HCT116 (cell line): ENCODE measurements at regions not wholly inside any gene's neighbourhood (a gene's known extent, or its start where the extent isn't known, plus 50 kb on each side); places are given as distances from the start of the nearest gene placed in this dataset.

Experiments
- ATAC-seq: fragments of 200-7000 bp; cut with Tn5 transposase; 2 replicates; pipeline ENCODE4 v1.9.1; 2020; ENCODE audit warnings: mild to moderate bottlenecking, moderate library complexity
- BruUV-seq: library from RNA; stranded (reverse); fragments of 400-500 nt; replicated peaks from 2 replicates; lab custom pipeline; 2021; lab: Mats Ljungman, UMichigan
- CTCF ChIA-PET: fragments of 300-600 bp; sonication (Branson Sonifier 250); formaldehyde crosslinking; loops from one replicate; lab custom pipeline; 2021; ENCODE audit warnings: antibody characterized with exemption; lab: Charles Lee
- POLR2A ChIA-PET: fragments of 300-600, 350-600 bp; sonication (Branson Sonifier 250); formaldehyde crosslinking; loops from one replicate; lab custom pipeline; 2021; ENCODE audit warnings: antibody characterized with exemption; lab: Charles Lee
- RAD21 ChIA-PET, 2 experiments: fragments of 300-600 bp; sonication (Branson Sonifier 250); formaldehyde crosslinking; loops; one replicate each; lab custom pipeline; 2023; ENCODE audit warnings: low total read pairs in 2 of 2; ENCODE audit not compliant: uncharacterized antibody in 2 of 2, unreplicated experiment in 2 of 2, low non-redundant PET in 1 of 2; lab: Charles Lee
- DNase-seq: peaks from one replicate; pipeline ENCODE4 v3.0.0-alpha.2; 2010; ENCODE audit warnings: low read depth, low spot score
- H2AFZ ChIP-seq: fragments of 200-600 bp; shearing (Covaris generic), sonication (generic); 2 replicates; pipeline ENCODE4 v1.6.1; 2017; ENCODE audit warnings: low read depth, mixed run types, mixed read lengths, antibody characterized with exemption, low read length; ENCODE audit not compliant: poor library complexity, severe bottlenecking
- H3K27ac ChIP-seq: 2 replicates; pipeline ENCODE4 v1.5.1; 2012; ENCODE audit warnings: low read depth, low read length
- H3K27me3 ChIP-seq: fragments of 200-600 bp; sonication (generic); 2 replicates; pipeline ENCODE4 v1.6.1; 2016; ENCODE audit warnings: mixed run types, low read length, mixed read lengths; ENCODE audit not compliant: insufficient read depth
- H3K36me3 ChIP-seq, 2 experiments: fragments of 200-500 bp in 1 of 2; fragments of 200-600 bp in 1 of 2; sonication (Bioruptor generic) in 1 of 2; sonication (generic) in 1 of 2; 2 replicates each; pipeline versions ENCODE4 v1.5.1 to v1.6.1; 2014 to 2016; ENCODE audit warnings: low read length in 2 of 2, inconsistent platforms in 1 of 2, mixed read lengths in 1 of 2, mixed run types in 1 of 2; ENCODE audit not compliant: insufficient read depth in 2 of 2, control insufficient read depth in 1 of 2
- H3K4me1 ChIP-seq, 2 experiments: fragments of 200-600 bp in 1 of 2; sonication (generic) in 1 of 2; 2 replicates each; pipeline versions ENCODE4 v1.5.1 to v1.6.1; 2012 to 2017; ENCODE audit warnings: low read length in 2 of 2, inconsistent platforms in 1 of 2, mild to moderate bottlenecking in 1 of 2, mixed read lengths in 1 of 2, mixed run types in 1 of 2, moderate library complexity in 1 of 2; ENCODE audit not compliant: insufficient read depth in 2 of 2, control insufficient read depth in 1 of 2
- H3K4me2 ChIP-seq: fragments of 200-600 bp; sonication (generic); 2 replicates; pipeline ENCODE4 v1.6.1; 2017; ENCODE audit warnings: mixed run types, low read length, mixed read lengths
- H3K4me3 ChIP-seq, 2 experiments: fragments of 200-600 bp in 1 of 2; sonication (generic) in 1 of 2; replicated peaks in 1 of 2; 2 replicates each; pipeline ENCODE4 v1.5.1; 2011 to 2016; ENCODE audit warnings: low read length in 2 of 2, control low read depth in 1 of 2, low read depth in 1 of 2, mild to moderate bottlenecking in 1 of 2, mixed read lengths in 1 of 2, mixed run types in 1 of 2
- H3K79me2 ChIP-seq: fragments of 200-600 bp; sonication (generic); 2 replicates; pipeline ENCODE4 v1.6.1; 2017; ENCODE audit warnings: mild to moderate bottlenecking, mixed run types, low read length, moderate library complexity, mixed read lengths; ENCODE audit not compliant: insufficient read depth
- H3K9ac ChIP-seq: fragments of 200-600 bp; sonication (generic); 2 replicates; pipeline ENCODE4 v1.6.1; 2016; ENCODE audit warnings: low read length, mixed read lengths
- H3K9me2 ChIP-seq: fragments of 200-600 bp; sonication (generic), shearing (Covaris generic); 2 replicates; pipeline ENCODE4 v1.6.1; 2017; ENCODE audit warnings: mixed run types, mild to moderate bottlenecking, moderate library complexity; ENCODE audit not compliant: insufficient read depth
- H3K9me3 ChIP-seq, 2 experiments: fragments of 200-500 bp in 1 of 2; fragments of 200-600 bp in 1 of 2; sonication (Bioruptor generic) in 1 of 2; sonication (generic) in 1 of 2; 2 replicates each; pipeline ENCODE4 v1.6.1; 2014 to 2017; ENCODE audit warnings: low read length in 2 of 2, mixed read lengths in 2 of 2, inconsistent platforms in 1 of 2, low read depth in 1 of 2, mild to moderate bottlenecking in 1 of 2, mixed run types in 1 of 2, moderate library complexity in 1 of 2; ENCODE audit not compliant: control insufficient read depth in 1 of 2, insufficient read depth in 1 of 2
- H4K20me1 ChIP-seq: fragments of 200-600 bp; sonication (generic), shearing (Covaris generic); 2 replicates; pipeline ENCODE4 v1.6.1; 2017; ENCODE audit warnings: mixed run types, mild to moderate bottlenecking, moderate library complexity; ENCODE audit not compliant: insufficient read depth
- CTCF ChIP-seq, 3 experiments: fragments of 200-600 bp in 1 of 3; sonication (generic) in 1 of 3; IDR thresholded peaks in 2 of 3; conservative IDR thresholded peaks in 1 of 3; 2 replicates each; pipeline ENCODE4 v1.5.1; 2012 to 2017; ENCODE audit warnings: low read depth in 2 of 3, low read length in 2 of 3, antibody characterized with exemption in 1 of 3, borderline replicate concordance in 1 of 3, control low read depth in 1 of 3, mild to moderate bottlenecking in 1 of 3, mixed read lengths in 1 of 3, mixed run types in 1 of 3, moderate library complexity in 1 of 3; ENCODE audit not compliant: insufficient read depth in 1 of 3
- EGR1 ChIP-seq: IDR thresholded peaks from 2 replicates; pipeline ENCODE4 v1.6.1; 2012; ENCODE audit warnings: low read depth
- SP1 ChIP-seq: IDR thresholded peaks from 2 replicates; pipeline ENCODE4 v1.6.1; 2012; ENCODE audit warnings: low read depth
- intact Hi-C: fragments of 100-400 bp; cut with micrococcal nuclease; formaldehyde crosslinking; loops from 2 replicates; pipeline ENCODE4 v1.10.0; 2022
- TF ChIP-seq, protein P1 (sequence below): IDR thresholded peaks from 2 replicates; pipeline ENCODE4 v1.6.1; 2012
- TF ChIP-seq, protein P2 (sequence below): IDR thresholded peaks from 2 replicates; pipeline ENCODE4 v1.6.1; 2011; ENCODE audit warnings: mild to moderate bottlenecking, low read length, moderate library complexity; ENCODE audit not compliant: insufficient replicate concordance; ENCODE audit errors: extremely low read depth

- H3K4me3 ChIP-seq, result no peak overlapping the region
- no peaks in the 10 kb centered on the region for H3K27me3 ChIP-seq
- H3K4me1 ChIP-seq, result no peaks in the 10 kb centered on the region
- H2AFZ ChIP-seq, result no peak overlapping the region
- CTCF ChIA-PET, result no interaction called here
- intact Hi-C loops, result no loop called here
- TF ChIP-seq, protein P1, sequence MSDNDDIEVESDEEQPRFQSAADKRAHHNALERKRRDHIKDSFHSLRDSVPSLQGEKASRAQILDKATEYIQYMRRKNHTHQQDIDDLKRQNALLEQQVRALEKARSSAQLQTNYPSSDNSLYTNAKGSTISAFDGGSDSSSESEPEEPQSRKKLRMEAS, result no peak
- TF ChIP-seq SP1 (no peak), EGR1 (no peak), CTCF (IDR thresholded peaks at IDR 0.05 in 2 of 3, conservative IDR thresholded peaks at IDR 0.05 in 1 of 3; ENCODE audit: borderline replicate concordance in 1 of 3, insufficient read depth in 1 of 3, low read depth in 2 of 3, low read length in 2 of 3) (no peak)
- TF ChIP-seq, protein P2, sequence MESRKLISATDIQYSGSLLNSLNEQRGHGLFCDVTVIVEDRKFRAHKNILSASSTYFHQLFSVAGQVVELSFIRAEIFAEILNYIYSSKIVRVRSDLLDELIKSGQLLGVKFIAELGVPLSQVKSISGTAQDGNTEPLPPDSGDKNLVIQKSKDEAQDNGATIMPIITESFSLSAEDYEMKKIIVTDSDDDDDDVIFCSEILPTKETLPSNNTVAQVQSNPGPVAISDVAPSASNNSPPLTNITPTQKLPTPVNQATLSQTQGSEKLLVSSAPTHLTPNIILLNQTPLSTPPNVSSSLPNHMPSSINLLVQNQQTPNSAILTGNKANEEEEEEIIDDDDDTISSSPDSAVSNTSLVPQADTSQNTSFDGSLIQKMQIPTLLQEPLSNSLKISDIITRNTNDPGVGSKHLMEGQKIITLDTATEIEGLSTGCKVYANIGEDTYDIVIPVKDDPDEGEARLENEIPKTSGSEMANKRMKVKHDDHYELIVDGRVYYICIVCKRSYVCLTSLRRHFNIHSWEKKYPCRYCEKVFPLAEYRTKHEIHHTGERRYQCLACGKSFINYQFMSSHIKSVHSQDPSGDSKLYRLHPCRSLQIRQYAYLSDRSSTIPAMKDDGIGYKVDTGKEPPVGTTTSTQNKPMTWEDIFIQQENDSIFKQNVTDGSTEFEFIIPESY, result no peak
- TF ChIP-seq, all 23 proteins: peak for 0
- POLR2A ChIA-PET, result no interaction called here
- BruUV-seq, result no TSS peak
- DNase-seq (no peak), ATAC-seq (no peak)
- RAD21 ChIA-PET, result no interaction called here
- H3K9me3 ChIP-seq, result peaks cover 3 to 15% of the 10 kb centered on the region in 2 experiments; a peak in 2 of 4 replicates
- no peak overlapping the region for H3K27ac ChIP-seq
- no peak overlapping the region for H3K9ac ChIP-seq
- no peaks in the 10 kb centered on the region for H4K20me1 ChIP-seq
- H3K9me2 ChIP-seq, result no peaks in the 10 kb centered on the region
- H3K79me2 ChIP-seq, result no peaks in the 10 kb centered on the region
- H3K36me3 ChIP-seq, result no peaks in the 10 kb centered on the region
- no peak overlapping the region for H3K4me2 ChIP-seq
Observed at GRCh38 chr18:34038086-34038485, 186.6 kb downstream of the NOL4 start.
